ENCODE measurements at regions not wholly inside any gene's neighbourhood (a gene's known extent, or its start where the extent isn't known, plus 50 kb on each side); places are given as distances from the start of the nearest gene placed in this dataset.

DNA sequence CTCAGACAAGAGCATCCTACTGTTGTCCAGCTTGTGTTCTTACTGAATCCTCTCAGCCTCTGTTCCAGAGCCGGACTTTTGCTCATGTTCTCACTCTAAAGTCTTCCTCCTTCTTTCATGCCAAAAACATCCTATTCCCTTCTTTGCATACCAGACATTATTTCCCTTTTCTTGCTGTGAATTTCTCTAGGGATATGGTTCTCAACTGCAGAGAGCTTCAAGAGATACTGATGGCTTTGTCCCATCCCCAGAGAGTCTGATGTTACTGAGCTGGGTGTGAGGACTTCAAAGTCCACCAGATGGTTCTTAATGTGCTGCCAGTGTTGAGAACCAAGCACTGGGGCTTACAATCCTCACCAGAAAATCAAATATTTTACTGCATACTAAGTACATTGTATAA lies 98.6 kb upstream of the FER start:
- DNase-seq = no peak

GRCh38 chr5:108642170-108642906 lies 105.4 kb upstream of the FER start:
- DNase-seq = peak; percentile 52

- DNase-seq = no peak
Observed at GRCh38 chr5:108641596-108641995, 106.1 kb upstream of the FER start.

GRCh38 chr5:108639366-108639765 lies 108.3 kb upstream of the FER start:
- DNase-seq = no peak

GRCh38 chr5:108638021-108638420 lies 109.7 kb upstream of the FER start:
- DNase-seq = no peak

GRCh38 chr5:108637134-108637533 lies 110.6 kb upstream of the FER start:
- DNase-seq = no peak

DNA sequence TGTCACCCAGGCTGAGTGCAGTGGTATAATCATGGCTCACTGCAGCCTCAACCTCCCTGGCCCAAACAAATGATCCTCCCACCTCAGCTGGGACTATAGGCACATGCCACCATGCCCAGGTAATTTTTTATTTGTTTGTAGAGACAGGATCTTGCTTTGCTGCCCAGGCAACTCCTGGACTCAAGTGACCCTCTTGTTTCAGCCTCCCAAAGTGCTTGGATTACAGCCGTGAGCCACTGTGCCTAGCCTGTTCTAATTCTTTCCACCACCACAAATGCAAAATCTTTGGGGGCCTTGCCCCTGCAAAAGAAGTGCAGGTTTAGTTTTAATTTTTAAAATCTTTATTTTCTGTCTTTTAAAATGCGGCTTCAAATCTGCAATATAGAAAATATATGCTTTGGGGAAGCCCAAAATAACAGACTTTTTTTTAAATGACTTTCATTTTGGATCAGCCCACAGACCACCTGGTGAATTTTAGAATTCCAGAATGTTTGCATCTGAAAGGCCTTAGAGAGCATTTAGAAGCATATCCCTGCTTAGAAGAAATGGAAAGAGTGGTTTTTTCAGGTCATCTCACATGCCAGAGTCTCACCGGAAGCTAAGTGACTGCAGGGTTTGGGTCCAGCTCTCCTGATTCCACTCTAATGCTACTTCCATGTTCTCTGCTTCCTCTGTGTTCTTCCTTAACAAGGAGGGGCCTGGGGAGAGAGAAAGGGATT lies 111.4 kb upstream of the FER start:
- no peak for DNase-seq

- DNase-seq = no peak
Observed at GRCh38 chr5:108634617-108635288, 112.9 kb upstream of the FER start.

GRCh38 chr5:108634010-108634616 lies 113.6 kb upstream of the FER start:
- DNase-seq = no peak

- no peak for DNase-seq
Observed at GRCh38 chr5:108629779-108630528, 117.7 kb upstream of the FER start.

DNA sequence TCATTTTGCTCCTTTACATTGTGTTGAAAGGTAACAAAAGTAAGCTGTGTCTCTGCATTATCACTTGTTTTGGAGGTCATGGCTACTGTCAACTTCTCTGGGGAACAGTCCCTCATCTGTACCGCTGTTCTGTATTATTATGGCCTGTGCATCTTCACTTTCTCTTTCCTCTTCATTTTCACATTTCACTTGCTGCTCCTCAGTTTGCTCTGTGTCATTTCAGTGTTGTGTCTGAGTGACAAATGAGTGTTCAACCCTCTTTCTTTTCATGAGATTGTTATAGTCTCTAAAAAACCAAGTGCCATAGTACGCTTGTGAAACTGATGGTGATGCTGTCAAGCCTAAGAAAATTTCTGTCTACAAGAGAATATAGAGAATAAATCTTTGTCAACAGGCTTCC lies 122.0 kb upstream of the FER start:
- DNase-seq = no peak

DNA sequence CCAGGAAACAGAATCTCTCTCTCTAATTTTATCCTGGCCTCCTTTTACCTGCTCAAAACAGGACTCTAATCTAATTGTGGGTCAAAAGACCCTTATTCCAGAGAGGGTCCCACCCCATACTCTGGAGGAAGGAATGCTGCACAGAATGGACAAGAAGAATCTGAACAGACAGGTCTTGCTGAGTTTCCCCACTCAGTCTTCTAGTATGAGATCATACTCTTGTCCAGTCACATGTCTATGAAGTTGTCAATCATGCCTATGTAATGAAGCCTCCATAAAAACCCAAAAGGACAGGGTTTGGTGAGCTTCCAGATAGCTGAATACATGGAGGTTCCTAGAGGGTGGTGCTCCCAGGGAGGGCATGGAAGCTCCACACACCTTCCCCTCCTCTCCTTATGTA lies 123.9 kb upstream of the FER start:
- no peak for DNase-seq

- no peak for DNase-seq
Observed at GRCh38 chr5:108620516-108620915, 127.2 kb upstream of the FER start.

GRCh38 chr5:108619815-108620214 lies 127.9 kb upstream of the FER start:
- DNase-seq = no peak

DNA sequence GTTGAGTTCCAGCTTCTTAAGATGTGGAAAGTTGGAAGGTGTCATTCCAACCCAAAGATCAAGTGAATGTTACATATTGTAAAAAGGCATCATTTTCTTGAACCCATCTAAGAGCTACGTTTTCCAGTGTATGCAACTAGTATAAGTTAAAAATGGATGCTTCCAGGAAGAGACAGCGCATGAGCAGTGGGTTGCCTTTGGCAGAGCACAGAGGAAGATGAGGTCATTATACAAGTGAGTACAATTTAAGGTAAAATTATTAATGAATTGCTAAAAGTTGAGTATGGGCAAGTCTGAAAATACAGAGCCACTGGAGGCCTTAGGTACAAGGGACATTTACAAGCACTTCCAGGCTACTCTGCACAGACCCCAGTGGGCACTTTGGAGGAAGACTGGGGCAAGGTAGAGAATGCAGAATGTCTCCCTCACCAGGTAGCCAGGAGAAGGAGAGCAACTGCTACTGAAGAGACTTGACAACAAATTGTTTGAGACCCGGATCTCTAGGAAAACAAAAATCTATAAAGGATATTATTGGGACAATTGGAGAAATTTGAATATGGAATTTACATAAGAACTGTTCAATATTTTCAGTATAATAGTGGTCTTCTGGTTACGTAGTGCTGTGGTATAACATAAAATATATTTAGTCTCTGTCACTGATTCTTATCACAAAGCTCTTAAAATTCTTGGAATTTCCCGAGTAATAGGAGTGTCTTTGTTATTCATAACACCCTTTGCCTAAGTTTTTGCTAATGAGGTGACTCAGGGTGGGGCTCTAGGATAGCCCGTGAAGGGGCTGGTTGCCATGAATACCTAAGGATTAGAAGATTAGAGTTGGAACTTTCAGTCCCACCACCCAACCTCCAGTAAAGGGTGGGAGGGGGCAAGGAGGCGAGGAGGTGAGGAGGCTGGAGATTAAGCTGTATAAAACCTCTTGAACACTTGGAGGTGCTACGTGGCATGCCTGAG lies 129.9 kb upstream of the FER start:
- DNase-seq = no peak

- DNase-seq = no peak
Observed at GRCh38 chr5:108615216-108615615, 132.5 kb upstream of the FER start.

GRCh38 chr5:108607421-108607820 lies 140.3 kb upstream of the FER start:
- no peak for DNase-seq

DNA sequence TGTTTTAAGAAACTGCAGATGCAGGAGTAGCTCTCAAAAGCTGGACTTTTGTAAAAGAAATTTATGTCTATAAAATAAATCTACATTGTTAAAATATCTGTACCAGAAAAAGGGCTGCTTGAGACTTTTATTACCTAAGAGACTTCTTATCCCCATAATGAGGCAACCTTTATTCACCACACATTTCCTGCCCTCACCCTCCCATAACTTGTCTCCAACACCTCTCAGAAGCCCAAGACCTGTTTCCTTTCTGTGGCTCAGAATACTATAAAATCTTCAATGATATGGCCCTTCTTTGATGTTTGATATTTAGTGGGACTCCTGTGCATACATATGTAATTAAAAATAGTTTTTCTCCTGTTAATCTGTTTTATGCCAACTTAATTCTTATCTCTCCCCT lies 141.5 kb upstream of the FER start:
- no peak for DNase-seq

- no peak for DNase-seq
Observed at GRCh38 chr5:108602830-108603229, 144.9 kb upstream of the FER start.

GRCh38 chr5:108590799-108591198 lies 156.9 kb upstream of the FER start:
- DNase-seq = no peak

DNA sequence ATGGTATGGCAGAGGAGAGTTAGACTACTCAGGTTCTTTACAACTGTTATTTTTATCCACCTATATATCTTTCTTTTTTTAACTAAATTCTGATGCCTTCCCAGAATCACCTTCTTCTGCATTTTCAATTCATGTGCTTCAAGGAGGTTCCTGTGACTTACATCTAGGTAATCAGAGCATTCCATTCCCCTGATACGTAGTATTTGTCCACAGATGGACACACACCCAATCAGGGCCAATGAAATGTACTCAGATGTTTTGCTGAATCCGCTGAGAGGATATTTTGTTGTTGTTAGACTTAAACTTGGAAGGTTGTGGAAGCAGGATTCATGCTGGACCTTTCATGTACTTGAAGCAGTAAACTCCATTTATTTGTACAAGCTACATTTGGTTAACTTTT lies 159.4 kb upstream of the FER start:
- DNase-seq = no peak

DNA sequence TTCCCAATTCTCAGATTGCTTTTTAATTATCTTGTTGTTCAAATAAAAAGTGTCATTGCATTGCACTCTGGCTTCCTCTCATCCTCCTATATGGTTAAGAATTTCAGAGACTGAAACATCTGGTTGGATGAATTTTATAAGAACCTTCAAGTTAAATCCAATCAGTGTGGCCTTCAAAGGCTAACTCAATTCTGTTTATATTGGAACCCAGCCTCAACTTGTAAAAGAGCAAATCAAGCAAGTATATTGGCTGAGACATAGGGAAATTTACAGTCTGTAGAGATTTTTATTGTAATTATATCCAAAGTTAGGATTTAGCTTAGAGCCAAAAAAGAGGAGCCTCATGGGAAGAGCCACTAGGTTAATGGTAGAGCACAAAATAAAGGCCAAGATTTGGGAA lies 159.9 kb upstream of the FER start:
- no peak for DNase-seq

Measured in femur (tissue), 1 donor.